Coronary artery (tissue), 2 donors: ENCODE measurements at regions not wholly inside any gene's neighbourhood (a gene's known extent, or its start where the extent isn't known, plus 50 kb on each side); places are given as distances from the start of the nearest gene placed in this dataset.
"Not testable (repeated sequence)": the region's sequence is repeated elsewhere in the genome, so short reads cannot be mapped to it uniquely, and the experiment has no call there.

Source experiments
- DNase-seq: peaks from one replicate; pipeline ENCODE4 v3.0.0-alpha.2; 2017; ENCODE audit warnings: low spot score
- H3K27ac ChIP-seq, 2 donors: fragments of 200-600 bp; sonication (generic); one replicate each; pipeline ENCODE4 v1.5.1; 2016 to 2019
- H3K4me3 ChIP-seq: fragments of 200-600 bp; sonication (generic); 2 replicates; pipeline ENCODE4 v1.5.1; 2016; ENCODE audit warnings: mild to moderate bottlenecking, moderate library complexity
- TF ChIP-seq, protein P1 (sequence below): fragments of 200-600 bp; sonication (generic); IDR thresholded peaks from one replicate; pipeline ENCODE4 v1.5.1; 2019; ENCODE audit warnings: antibody characterized with exemption

GRCh38 chr2:39497082-39497801 lies 60.2 kb upstream of the MAP4K3 start:
- Histone ChIP-seq H3K27ac (peak overlapping the region in 1 of 2 donors; percentile 51), H3K4me3 (no peak overlapping the region)
- TF ChIP-seq, protein P1, sequence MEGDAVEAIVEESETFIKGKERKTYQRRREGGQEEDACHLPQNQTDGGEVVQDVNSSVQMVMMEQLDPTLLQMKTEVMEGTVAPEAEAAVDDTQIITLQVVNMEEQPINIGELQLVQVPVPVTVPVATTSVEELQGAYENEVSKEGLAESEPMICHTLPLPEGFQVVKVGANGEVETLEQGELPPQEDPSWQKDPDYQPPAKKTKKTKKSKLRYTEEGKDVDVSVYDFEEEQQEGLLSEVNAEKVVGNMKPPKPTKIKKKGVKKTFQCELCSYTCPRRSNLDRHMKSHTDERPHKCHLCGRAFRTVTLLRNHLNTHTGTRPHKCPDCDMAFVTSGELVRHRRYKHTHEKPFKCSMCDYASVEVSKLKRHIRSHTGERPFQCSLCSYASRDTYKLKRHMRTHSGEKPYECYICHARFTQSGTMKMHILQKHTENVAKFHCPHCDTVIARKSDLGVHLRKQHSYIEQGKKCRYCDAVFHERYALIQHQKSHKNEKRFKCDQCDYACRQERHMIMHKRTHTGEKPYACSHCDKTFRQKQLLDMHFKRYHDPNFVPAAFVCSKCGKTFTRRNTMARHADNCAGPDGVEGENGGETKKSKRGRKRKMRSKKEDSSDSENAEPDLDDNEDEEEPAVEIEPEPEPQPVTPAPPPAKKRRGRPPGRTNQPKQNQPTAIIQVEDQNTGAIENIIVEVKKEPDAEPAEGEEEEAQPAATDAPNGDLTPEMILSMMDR: no peak
- no peak for DNase-seq

DNA sequence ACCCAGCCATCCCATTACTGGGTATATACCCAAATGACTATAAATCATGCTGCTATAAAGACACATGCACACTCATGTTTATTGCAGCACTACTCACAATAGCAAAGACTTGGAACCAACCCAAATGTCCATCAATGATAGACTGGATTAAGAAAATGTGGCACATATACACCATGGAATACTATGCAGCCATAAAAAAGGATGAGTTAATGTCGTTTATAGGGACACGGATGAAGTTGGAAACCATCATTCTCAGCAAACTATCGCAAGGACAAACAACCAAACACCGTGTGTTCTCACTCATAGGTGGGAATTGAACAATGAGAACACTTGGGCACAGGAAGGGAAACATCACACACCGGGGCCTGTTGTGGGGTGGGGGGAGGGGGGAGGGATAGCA lies 61.1 kb upstream of the MAP4K3 start:
- H3K27ac ChIP-seq, H3K4me3 ChIP-seq, DNase-seq: not testable (repeated sequence)

GRCh38 chr2:39498786-39499185 lies 61.7 kb upstream of the MAP4K3 start:
- TF ChIP-seq, protein P1: no peak
- Histone ChIP-seq H3K27ac (no peak overlapping the region), H3K4me3 (no peak overlapping the region)
- no peak for DNase-seq

DNA sequence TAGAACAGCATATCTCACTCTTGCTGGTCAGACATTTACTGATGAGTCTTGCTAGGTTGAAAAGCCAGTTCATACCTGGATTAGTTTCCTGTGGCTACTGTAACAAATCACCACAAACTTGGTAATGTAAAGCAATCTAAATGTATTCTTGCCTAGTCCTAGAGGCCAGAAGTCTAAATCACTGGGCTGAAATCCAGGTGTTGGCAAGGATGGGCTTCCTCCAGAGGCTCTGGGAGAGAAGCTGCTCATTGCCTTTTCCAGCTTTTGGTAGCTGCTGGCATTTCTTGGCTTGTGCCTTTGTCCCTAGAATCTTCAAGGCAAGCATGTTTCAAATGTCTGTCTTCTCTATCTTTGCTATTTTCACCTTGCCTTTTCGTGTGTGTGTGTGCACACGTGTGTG lies 62.3 kb upstream of the MAP4K3 start:
- TF ChIP-seq, protein P1: no peak

DNA sequence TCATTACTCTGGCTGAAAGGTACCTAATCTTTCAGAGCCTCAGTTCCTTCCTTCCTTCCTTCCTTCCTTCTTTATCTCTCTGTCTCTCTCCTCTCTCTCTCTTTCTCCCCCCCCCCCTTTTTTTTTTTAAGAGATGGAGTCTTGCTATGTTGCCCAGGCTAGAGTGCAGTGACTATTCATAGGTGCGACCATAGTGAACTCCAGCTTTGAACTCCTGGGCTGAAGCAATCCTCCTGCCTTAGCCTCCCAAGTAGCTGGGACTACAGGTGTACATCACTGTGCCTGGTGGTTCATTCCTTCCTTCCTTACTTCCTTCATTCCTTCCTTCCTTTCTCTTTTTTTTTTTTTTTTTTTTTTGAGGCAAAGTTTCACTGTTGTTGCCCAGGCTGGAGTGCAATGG lies 64.3 kb upstream of the MAP4K3 start:
- DNase-seq: no peak
- no peak overlapping the region for H3K27ac ChIP-seq
- H3K4me3 ChIP-seq: no peak overlapping the region
- TF ChIP-seq, protein P1: no peak

More for the DNA sequence above, 62.3 kb upstream of the MAP4K3 start:
- H3K27ac ChIP-seq: no peak overlapping the region
- DNase-seq: no peak
- no peak overlapping the region for H3K4me3 ChIP-seq

DNA sequence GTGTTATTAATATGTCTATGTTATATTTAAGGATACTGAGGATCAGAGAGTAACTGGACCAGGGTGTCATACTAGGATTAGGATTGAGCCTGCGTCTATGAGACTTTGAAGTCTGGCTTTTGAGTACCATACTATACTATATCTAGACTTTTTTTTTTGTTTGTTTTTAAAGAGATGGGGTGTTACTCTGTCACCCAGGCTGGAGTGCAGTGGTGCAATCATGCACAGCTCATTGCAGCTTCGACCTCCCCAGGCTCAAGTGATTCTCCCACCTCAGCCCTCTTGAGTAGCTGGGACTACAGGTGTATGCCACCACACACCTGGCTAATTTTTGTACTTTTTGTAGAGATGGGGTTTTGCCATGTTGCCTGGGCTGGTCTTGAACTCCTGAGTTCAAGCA lies 66.2 kb upstream of the MAP4K3 start:
- Histone ChIP-seq H3K4me3 (no peak overlapping the region), H3K27ac (no peak overlapping the region)
- TF ChIP-seq, protein P1: no peak
- DNase-seq: no peak

GRCh38 chr2:39504790-39505335 lies 67.8 kb upstream of the MAP4K3 start:
- H3K4me3 ChIP-seq: peak overlapping the region; percentile 56
- H3K27ac ChIP-seq: peak overlapping the region; percentile 18 to 74
- TF ChIP-seq, protein P1: no peak
- no peak for DNase-seq
